K562 (cell line): ENCODE measurements at regions not wholly inside any gene's neighbourhood (a gene's known extent, or its start where the extent isn't known, plus 50 kb on each side); places are given as distances from the start of the nearest gene placed in this dataset.

ENCODE experiments used
- ATAC-seq: fragments of 200-7000 bp; cut with Tn5 transposase; 3 replicates; pipeline ENCODE4 v1.9.1; 2020; ENCODE audit warnings: moderate library complexity
- BruUV-seq: library from RNA; stranded (reverse); fragments of 400-500 nt; replicated peaks from 2 replicates; lab custom pipeline; 2021; lab: Mats Ljungman, UMichigan
- CTCF ChIA-PET: fragments of 300-600 bp; formaldehyde crosslinking; extraction: SDS; loops from one replicate; lab custom pipeline; 2021; ENCODE audit warnings: low intra/inter-chr PET ratio; lab: Yijun Ruan, JAX
- POLR2A ChIA-PET: fragments of 300-600, 350-650 bp; sonication (Branson Sonifier 250); formaldehyde crosslinking; extraction: SDS; loops from one replicate; lab custom pipeline; 2021; ENCODE audit warnings: antibody characterized with exemption, inconsistent platforms; lab: Yijun Ruan, JAX
- DNase-seq, 4 experiments: peaks; one replicate each; pipeline versions ENCODE4 v3.0.0 to v3.0.0-alpha.2; 2011 to 2018; ENCODE audit warnings: low spot score in 3 of 4, mixed read lengths in 3 of 4; ENCODE audit errors: extremely low read depth in 1 of 4
- FAIRE-seq: peaks from 2 replicates; lab custom pipeline; 2011; peaks lifted over from hg19 to GRCh38; lab: Jason Lieb, UNC
- H2AFZ ChIP-seq: 2 replicates; pipeline ENCODE4 v1.6.0; 2011; ENCODE audit warnings: low read depth, low read length, control low read depth, inconsistent platforms
- H3K27ac ChIP-seq: fragments of 200-600 bp; 3 replicates; pipeline ENCODE4 v1.8.0; 2011; ENCODE audit warnings: low read depth, mild to moderate bottlenecking, control low read depth, inconsistent platforms, low read length, moderate library complexity, mixed read lengths; ENCODE audit errors: extremely low read depth
- H3K27me3 ChIP-seq, 2 experiments: fragments of 300-600 bp in 1 of 2; 2 replicates in 1 of 2; 3 replicates in 1 of 2; pipeline versions ENCODE4 v1.6.0 to v1.8.0; 2011; ENCODE audit warnings: inconsistent platforms in 2 of 2, low read length in 2 of 2, mild to moderate bottlenecking in 1 of 2, mixed read lengths in 1 of 2, moderate library complexity in 1 of 2; ENCODE audit not compliant: control insufficient read depth in 2 of 2, insufficient read depth in 2 of 2
- H3K36me3 ChIP-seq: fragments of 300-600 bp; 3 replicates; pipeline ENCODE4 v1.8.0; 2011; ENCODE audit warnings: mild to moderate bottlenecking, low read length, inconsistent platforms; ENCODE audit not compliant: control insufficient read depth, insufficient read depth
- H3K4me1 ChIP-seq, 2 experiments: fragments of 200-600 bp in 1 of 2; replicated peaks in 1 of 2; 2 replicates in 1 of 2; 3 replicates in 1 of 2; pipeline versions ENCODE4 v1.5.1 to v1.8.0; 2011; ENCODE audit warnings: inconsistent platforms in 2 of 2, low read length in 2 of 2, mild to moderate bottlenecking in 1 of 2, mixed read lengths in 1 of 2, moderate library complexity in 1 of 2; ENCODE audit not compliant: control insufficient read depth in 2 of 2, insufficient read depth in 2 of 2
- H3K4me2 ChIP-seq: 2 replicates; pipeline ENCODE4 v1.6.1; 2011; ENCODE audit warnings: low read length, control low read depth, inconsistent platforms, mixed read lengths; ENCODE audit not compliant: insufficient read depth
- H3K4me3 ChIP-seq: fragments of 200-600 bp; sonication (generic), shearing (Covaris generic); 2 replicates; pipeline ENCODE4 v1.5.1; 2016; ENCODE audit warnings: control low read depth, inconsistent platforms
- H3K79me2 ChIP-seq: fragments of 200-600 bp; 3 replicates; pipeline ENCODE4 v1.8.0; 2011; ENCODE audit warnings: low read length, inconsistent platforms; ENCODE audit not compliant: control insufficient read depth, insufficient read depth
- H3K9ac ChIP-seq, 2 experiments: 2 replicates each; pipeline versions ENCODE4 v1.6.0 to v1.6.1; 2011; ENCODE audit warnings: low read depth in 2 of 2, low read length in 2 of 2, control low read depth in 1 of 2, inconsistent platforms in 1 of 2, mild to moderate bottlenecking in 1 of 2, mixed read lengths in 1 of 2; ENCODE audit not compliant: insufficient read depth in 1 of 2
- H3K9me1 ChIP-seq: one replicate; pipeline ENCODE4 v1.6.0; 2011; ENCODE audit warnings: inconsistent platforms, mild to moderate bottlenecking, low read length, moderate library complexity; ENCODE audit not compliant: control insufficient read depth, insufficient read depth
- H3K9me3 ChIP-seq: replicated peaks from 2 replicates; pipeline ENCODE4 v1.5.1; 2011; ENCODE audit warnings: low read depth, low read length, inconsistent platforms; ENCODE audit not compliant: control insufficient read depth, insufficient read depth
- H4K20me1 ChIP-seq: replicated peaks from 2 replicates; pipeline ENCODE4 v1.6.1; 2011; ENCODE audit warnings: low read length, inconsistent platforms, mixed read lengths; ENCODE audit not compliant: control insufficient read depth, insufficient read depth
- CHD4 ChIP-seq: fragments of 200-600 bp; sonication (generic); IDR thresholded peaks from 3 replicates; pipeline ENCODE4 v1.6.1; 2012; ENCODE audit warnings: low read depth, mild to moderate bottlenecking, mixed read lengths, low read length, inconsistent platforms; ENCODE audit not compliant: insufficient read depth, insufficient replicate concordance, poor library complexity, severe bottlenecking
- ETS1 ChIP-seq: conservative IDR thresholded peaks from 2 replicates; pipeline ENCODE4 v1.6.1; 2011; ENCODE audit warnings: low read depth, mild to moderate bottlenecking, low read length; ENCODE audit not compliant: control insufficient read depth
- FOSL1 ChIP-seq: fragments of 200-800 bp; sonication (Bioruptor generic); conservative IDR thresholded peaks from 2 replicates; pipeline ENCODE4 v1.6.1; 2016; ENCODE audit warnings: missing genetic modification characterization, missing compliant biosample characterization
- HMGXB4 ChIP-seq: sonication (generic); formaldehyde crosslinking; IDR thresholded peaks from 2 replicates; pipeline ENCODE4 v1.8.1; 2023; ENCODE audit warnings: mild to moderate bottlenecking, missing genetic modification reagents
- NCOA6 ChIP-seq: fragments of 450-650 bp; IDR thresholded peaks from 2 replicates; pipeline ENCODE4 v1.6.1; 2017; ENCODE audit warnings: mild to moderate bottlenecking
- POLR2AphosphoS5 ChIP-seq: IDR thresholded peaks from 2 replicates; pipeline ENCODE4 v1.6.1; 2011; ENCODE audit warnings: mild to moderate bottlenecking, low read depth, low read length, moderate library complexity; ENCODE audit not compliant: control insufficient read depth, insufficient read depth
- RBFOX2 ChIP-seq: fragments of 200-400 bp; formaldehyde crosslinking; IDR thresholded peaks from 2 replicates; pipeline ENCODE4 v1.6.1; 2017; ENCODE audit warnings: low read depth, mild to moderate bottlenecking, low read length, moderate library complexity
- RCOR1 ChIP-seq, 2 experiments: IDR thresholded peaks; 2 replicates each; pipeline ENCODE4 v1.6.1; 2012; ENCODE audit warnings: low read depth in 2 of 2, low read length in 2 of 2, borderline replicate concordance in 1 of 2, improper control_type of control experiment in 1 of 2
- TSC22D4 ChIP-seq: fragments of 450-650 bp; IDR thresholded peaks from 2 replicates; pipeline ENCODE4 v1.6.1; 2016; ENCODE audit warnings: missing genetic modification characterization, missing biosample characterization, control low read depth
- ZNF324 ChIP-seq: fragments of 250-450 bp; sonication (Bioruptor Pico); IDR thresholded peaks from 2 replicates; pipeline ENCODE4 v1.4.0; 2020; ENCODE audit warnings: mild to moderate bottlenecking
- ZNF347 ChIP-seq: fragments of 450-650 bp; formaldehyde crosslinking; IDR thresholded peaks from 2 replicates; pipeline ENCODE4 v1.4.0; 2020; ENCODE audit warnings: low read depth, mild to moderate bottlenecking, moderate library complexity
- ZNF507 ChIP-seq: conservative IDR thresholded peaks from 2 replicates; pipeline ENCODE4 v1.6.1; 2017; ENCODE audit warnings: missing genetic modification characterization, missing compliant biosample characterization
- ZNF511 ChIP-seq: sonication (generic); formaldehyde crosslinking; IDR thresholded peaks from 2 replicates; pipeline ENCODE4 v1.8.0; 2022; ENCODE audit warnings: mild to moderate bottlenecking, missing genetic modification reagents
- WGBS: fragments of 100-300 bp; shearing (Covaris generic); methylation state at CpG from one replicate; pipeline ENCODE4 v1.1.6; 2016; ENCODE audit warnings: low coverage, mixed read lengths; ENCODE audit not compliant: insufficient coverage; ENCODE audit errors: missing lambda C conversion rate; 5-methylcytosine and 5-hydroxymethylcytosine counted together
- in situ Hi-C: fragments of 300-500 bp; cut with MboI; formaldehyde crosslinking; loops from 4 replicates; pipeline ENCODE4 v1.15.0; 2018; ENCODE audit warnings: inconsistent platforms, mixed read lengths
- intact Hi-C: fragments of 100-400 bp; cut with micrococcal nuclease; formaldehyde crosslinking; loops from 2 replicates; pipeline ENCODE4 v1.14.2; 2022

GRCh38 chrX:8310409-8310808 is 139.3 kb upstream of the VCX2 start (continued):
- no peak for TF ChIP-seq HMGXB4
- no peak for TF ChIP-seq ZNF511 (CRISPR knock-in tag)
- no peak for TF ChIP-seq POLR2AphosphoS5
- TF ChIP-seq NCOA6 = no peak
- TF ChIP-seq CHD4 = no peak
- no peak for TF ChIP-seq ZNF347 (CRISPR knock-in tag)
- TF ChIP-seq, all 486 proteins: peak for 0

- FAIRE-seq (no peak), DNase-seq (no peak), ATAC-seq (no peak)
- POLR2A ChIA-PET = no interaction called here
- Histone ChIP-seq H3K4me1 (no peaks in the 10 kb centered on the region), H4K20me1 (no peaks in the 10 kb centered on the region), H3K4me2 (no peak overlapping the region), H3K4me3 (no peak overlapping the region), H3K9ac (no peak overlapping the region), H3K27ac (no peak overlapping the region), H3K9me3 (no peaks in the 10 kb centered on the region), H3K79me2 (no peaks in the 10 kb centered on the region), H3K9me1 (no peaks in the 10 kb centered on the region), H2AFZ (no peak overlapping the region), H3K27me3 (no peaks in the 10 kb centered on the region), H3K36me3 (no peaks in the 10 kb centered on the region)
- TF ChIP-seq TSC22D4 (tag) (no peak), NCOA6 (no peak), ETS1 (no peak), ZNF324 (CRISPR knock-in tag) (no peak), FOSL1 (tag) (no peak), RCOR1 (IDR thresholded peaks at IDR 0.05; ENCODE audit: borderline replicate concordance in 1 of 2, low read depth in 2 of 2, low read length in 2 of 2) (no peak), ZNF507 (no peak), RBFOX2 (no peak)
- BruUV-seq = no TSS peak
- intact Hi-C loops = no loop called here
- CTCF ChIA-PET = no interaction called here
- in situ Hi-C loops = no loop called here
- 0% methylated on average over 5 of the region's 5 CpGs for WGBS
Measured at GRCh38 chrX:8313844-8314243, 142.8 kb upstream of the VCX2 start.
